ENCODE measurements at regions not wholly inside any gene's neighbourhood (a gene's known extent, or its start where the extent isn't known, plus 50 kb on each side); places are given as distances from the start of the nearest gene placed in this dataset.

DNA sequence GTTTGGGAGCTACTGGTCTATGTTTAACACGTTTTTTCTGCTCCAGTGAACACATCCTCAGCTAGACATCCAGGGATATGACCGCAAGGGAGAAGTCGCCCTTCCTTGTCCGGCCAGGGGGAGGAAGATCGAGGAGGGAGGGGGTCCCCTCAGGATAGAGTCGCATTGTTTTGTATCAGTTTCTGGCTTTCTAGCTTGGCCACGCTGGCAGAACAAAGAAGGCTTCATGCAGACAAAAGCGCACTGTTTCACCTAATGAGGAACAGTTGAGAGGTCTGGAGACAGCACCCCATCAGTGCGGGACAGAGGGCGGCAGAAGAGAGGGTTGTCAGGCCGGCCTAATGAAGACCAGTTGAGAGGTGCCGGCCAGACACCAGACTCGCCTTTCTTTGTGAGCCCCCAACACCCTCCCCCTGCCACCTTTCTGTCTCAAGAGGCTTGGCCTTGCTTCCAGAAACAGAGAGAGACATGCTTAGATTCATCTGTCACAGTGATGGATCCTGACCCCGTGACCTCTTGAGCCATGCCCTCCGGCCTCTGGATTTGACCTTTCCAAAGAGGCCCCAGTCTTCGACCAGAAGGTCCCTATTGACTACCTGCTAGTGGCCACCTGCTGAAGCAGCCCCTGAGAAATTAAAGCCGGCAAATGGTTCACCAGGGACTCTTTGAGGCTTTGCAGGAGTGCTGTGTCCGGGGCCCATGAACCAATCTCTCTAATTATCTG is 254.7 kb upstream of the TBX3 start:
- TF ChIP-seq, protein P1, sequence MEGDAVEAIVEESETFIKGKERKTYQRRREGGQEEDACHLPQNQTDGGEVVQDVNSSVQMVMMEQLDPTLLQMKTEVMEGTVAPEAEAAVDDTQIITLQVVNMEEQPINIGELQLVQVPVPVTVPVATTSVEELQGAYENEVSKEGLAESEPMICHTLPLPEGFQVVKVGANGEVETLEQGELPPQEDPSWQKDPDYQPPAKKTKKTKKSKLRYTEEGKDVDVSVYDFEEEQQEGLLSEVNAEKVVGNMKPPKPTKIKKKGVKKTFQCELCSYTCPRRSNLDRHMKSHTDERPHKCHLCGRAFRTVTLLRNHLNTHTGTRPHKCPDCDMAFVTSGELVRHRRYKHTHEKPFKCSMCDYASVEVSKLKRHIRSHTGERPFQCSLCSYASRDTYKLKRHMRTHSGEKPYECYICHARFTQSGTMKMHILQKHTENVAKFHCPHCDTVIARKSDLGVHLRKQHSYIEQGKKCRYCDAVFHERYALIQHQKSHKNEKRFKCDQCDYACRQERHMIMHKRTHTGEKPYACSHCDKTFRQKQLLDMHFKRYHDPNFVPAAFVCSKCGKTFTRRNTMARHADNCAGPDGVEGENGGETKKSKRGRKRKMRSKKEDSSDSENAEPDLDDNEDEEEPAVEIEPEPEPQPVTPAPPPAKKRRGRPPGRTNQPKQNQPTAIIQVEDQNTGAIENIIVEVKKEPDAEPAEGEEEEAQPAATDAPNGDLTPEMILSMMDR (IDR thresholded peaks at IDR 0.05; ENCODE audit: low read length) = no peak
- no peak for TF ChIP-seq EZH2 (IDR thresholded peaks at IDR 0.05; ENCODE audit: borderline replicate concordance, low read length)

Data from OCI-LY1 (cell line).